ENCODE measurements at regions not wholly inside any gene's neighbourhood (a gene's known extent, or its start where the extent isn't known, plus 50 kb on each side); places are given as distances from the start of the nearest gene placed in this dataset.

DNA sequence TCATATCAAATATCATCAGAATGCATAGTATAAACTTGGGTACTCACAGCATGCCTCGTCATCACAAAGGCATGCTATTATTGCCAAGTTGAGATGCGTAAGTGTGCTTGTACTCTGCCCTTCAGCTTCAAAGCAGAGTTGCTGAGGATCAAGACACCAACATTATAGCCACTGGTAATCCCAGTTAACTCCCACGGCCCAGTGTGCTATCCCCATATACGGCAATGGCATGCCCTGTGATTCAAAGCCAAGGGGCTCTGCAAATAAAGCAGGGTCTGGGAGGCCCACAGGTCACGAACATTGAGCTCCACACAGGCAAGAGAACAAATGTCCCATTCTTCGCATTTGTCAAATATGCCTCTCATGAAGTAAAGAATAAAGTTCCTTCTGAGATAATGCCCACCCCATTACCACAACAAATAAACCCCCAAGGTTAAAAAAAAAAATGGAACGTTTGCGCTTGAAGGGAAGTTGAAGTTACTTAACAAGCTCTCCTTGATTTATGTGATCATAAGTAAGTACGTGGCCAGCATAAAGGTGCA is 298.1 kb upstream of the NECTIN3 start:
- in situ Hi-C loops (cut with MboI): no loop called here
- H3K9ac ChIP-seq (ENCODE audit: control insufficient read depth, insufficient read depth, low read length): no peak overlapping the region
- H3K79me2 ChIP-seq (ENCODE audit: control insufficient read depth, insufficient read depth, low read length): no peaks in the 10 kb centered on the region
- intact Hi-C loops (cut with micrococcal nuclease; ENCODE audit: unreplicated experiment): no loop called here
- no peak overlapping the region for H3K4me3 ChIP-seq
- no peaks in the 10 kb centered on the region for H3K9me3 ChIP-seq (replicated peaks; ENCODE audit: control insufficient read depth, insufficient read depth, low read length)
- SMC1A ChIA-PET (ENCODE audit: uncharacterized antibody, unreplicated experiment): interaction anchor here (1.0 to 1.8 kb wide), 2 partner anchors 28 to 31 kb away, joined by 3 to 4 read pairs; no protein-coding TSS in a partner anchor
- no peaks in the 10 kb centered on the region for H3K36me3 ChIP-seq (ENCODE audit: control insufficient read depth in 2 of 2, insufficient read depth in 2 of 2, low read length in 1 of 2)
- no TSS peak for BruUV-seq (replicated peaks)
- RAD21 ChIA-PET (ENCODE audit: unreplicated experiment): interaction anchor here (0.7 kb wide), 1 partner anchor 948 kb away, joined by 3 read pairs; no protein-coding TSS in a partner anchor
- no peak for ATAC-seq
- H3K27ac ChIP-seq (ENCODE audit: control insufficient read depth, insufficient read depth): no peak overlapping the region
- H4K20me1 ChIP-seq (ENCODE audit: control insufficient read depth, insufficient read depth): no peaks in the 10 kb centered on the region
- no peaks in the 10 kb centered on the region for H3K4me1 ChIP-seq (ENCODE audit: control insufficient read depth, insufficient read depth, low read length)
- DNase-seq (ENCODE audit: low read depth, low spot score): no peak
- H3K4me2 ChIP-seq (ENCODE audit: control insufficient read depth, insufficient read depth): no peak overlapping the region
- WGBS (ENCODE audit: insufficient coverage, insufficient replicate concordance, low lambda C conversion rate, missing lambda C conversion rate): 38% methylated on average over 9 of the region's 9 CpGs
- H3K27me3 ChIP-seq (replicated peaks in 1 of 2; ENCODE audit: control insufficient read depth in 2 of 2, insufficient read depth in 2 of 2, low read length in 1 of 2): no peaks in the 10 kb centered on the region
- CTCF ChIA-PET: no interaction called here
- POLR2A ChIA-PET: no interaction called here
- no peak for FAIRE-seq
- TF ChIP-seq CHD1 (IDR thresholded peaks at IDR 0.05; ENCODE audit: low read depth, low read length) (no peak), BCL11A (IDR thresholded peaks at IDR 0.05; ENCODE audit: low read depth, low read length) (no peak), EZH2 (IDR thresholded peaks at IDR 0.05; ENCODE audit: borderline replicate concordance, control insufficient read depth, low read depth, low read length) (no peak), TCF7 (IDR thresholded peaks at IDR 0.05; ENCODE audit: borderline replicate concordance) (no peak), BHLHE40 (IDR thresholded peaks at IDR 0.05; ENCODE audit: borderline replicate concordance in 1 of 2, low read depth in 2 of 2, low read length in 1 of 2) (no peak)
- no peak overlapping the region for H2AFZ ChIP-seq (ENCODE audit: control insufficient read depth, low read depth, low read length)

DNA sequence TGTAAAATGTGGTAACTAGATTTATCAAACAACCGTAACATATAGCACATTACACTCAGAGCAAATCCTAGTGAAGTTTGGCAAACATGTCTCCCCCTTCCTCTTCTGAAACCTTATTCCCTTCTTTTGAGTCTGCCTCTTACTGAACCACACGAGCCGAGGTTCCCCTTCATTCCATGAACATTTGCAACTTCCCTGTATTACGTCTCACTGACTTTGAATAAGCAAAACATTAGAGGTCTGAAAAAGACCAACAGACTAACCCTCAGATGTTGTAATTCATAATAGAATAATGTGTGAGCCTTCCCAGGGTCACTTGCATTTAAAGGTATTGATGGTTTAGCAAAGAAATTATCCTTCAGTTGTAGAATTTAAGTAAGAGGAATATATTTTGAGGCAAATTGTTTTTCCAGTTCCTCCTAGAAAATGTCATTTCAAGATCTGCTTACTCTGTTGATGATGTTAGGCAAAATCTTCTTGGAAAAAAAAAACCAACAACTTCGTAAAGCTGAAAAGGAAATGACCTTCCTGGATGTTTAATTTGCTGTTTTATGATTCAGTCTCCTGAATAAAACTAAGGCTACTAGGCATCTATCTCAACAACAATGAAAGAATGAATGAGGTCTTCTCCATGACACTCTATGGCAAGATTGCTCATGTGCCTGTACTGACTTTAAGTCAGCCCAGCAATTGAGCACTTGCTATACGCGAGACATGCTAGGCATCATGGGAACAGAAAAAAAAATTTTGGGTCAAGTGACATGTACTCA is 296.9 kb upstream of the NECTIN3 start:
- 47% methylated on average over 7 of the region's 7 CpGs for WGBS (ENCODE audit: insufficient coverage, insufficient replicate concordance, low lambda C conversion rate, missing lambda C conversion rate)
- ChIA-PET RAD21 (ENCODE audit: unreplicated experiment) (no interaction called here), SMC1A (ENCODE audit: uncharacterized antibody, unreplicated experiment) (interaction anchor here (1.0 kb wide), 1 partner anchor 26 kb away, joined by 3 read pairs; no protein-coding TSS in a partner anchor), POLR2A (interaction anchor here (0.6 kb wide), 1 partner anchor 18 kb away, joined by 3 read pairs; no protein-coding TSS in a partner anchor), CTCF (no interaction called here)
- Histone ChIP-seq H3K4me3 (no peak overlapping the region), H4K20me1 (ENCODE audit: control insufficient read depth, insufficient read depth) (no peaks in the 10 kb centered on the region), H3K79me2 (ENCODE audit: control insufficient read depth, insufficient read depth, low read length) (no peaks in the 10 kb centered on the region), H3K4me1 (ENCODE audit: control insufficient read depth, insufficient read depth, low read length) (no peaks in the 10 kb centered on the region), H3K9me3 (replicated peaks; ENCODE audit: control insufficient read depth, insufficient read depth, low read length) (no peaks in the 10 kb centered on the region), H3K27ac (ENCODE audit: control insufficient read depth, insufficient read depth) (no peak overlapping the region), H3K36me3 (ENCODE audit: control insufficient read depth in 2 of 2, insufficient read depth in 2 of 2, low read length in 1 of 2) (no peaks in the 10 kb centered on the region), H3K4me2 (ENCODE audit: control insufficient read depth, insufficient read depth) (no peak overlapping the region), H3K9ac (ENCODE audit: control insufficient read depth, insufficient read depth, low read length) (no peak overlapping the region), H2AFZ (ENCODE audit: control insufficient read depth, low read depth, low read length) (no peak overlapping the region), H3K27me3 (replicated peaks in 1 of 2; ENCODE audit: control insufficient read depth in 2 of 2, insufficient read depth in 2 of 2, low read length in 1 of 2) (no peaks in the 10 kb centered on the region)
- in situ Hi-C loops (cut with MboI) (no loop called here), intact Hi-C loops (cut with micrococcal nuclease; ENCODE audit: unreplicated experiment) (no loop called here)
- DNase-seq (ENCODE audit: low read depth, low spot score): no peak
- BruUV-seq (replicated peaks): no TSS peak
- TF ChIP-seq MAX (IDR thresholded peaks at IDR 0.05; ENCODE audit: low read depth, low read length): no peak
- TF ChIP-seq ZZZ3 (IDR thresholded peaks at IDR 0.05; ENCODE audit: control insufficient read depth, insufficient read length, low read depth): no peak
- no peak for TF ChIP-seq CBFB (IDR thresholded peaks at IDR 0.05; ENCODE audit: low read depth)
- no peak for TF ChIP-seq SREBF2 (IDR thresholded peaks at IDR 0.05; ENCODE audit: low read length)
- TF ChIP-seq ASH2L (IDR thresholded peaks at IDR 0.05; ENCODE audit: borderline replicate concordance, low read depth): no peak
- TF ChIP-seq NR2F1 (conservative IDR thresholded peaks at IDR 0.05): no peak
- TF ChIP-seq MEF2B (IDR thresholded peaks at IDR 0.05; ENCODE audit: partially characterized antibody, poor library complexity, severe bottlenecking): no peak
- no peak for TF ChIP-seq FOXM1 (IDR thresholded peaks at IDR 0.05; ENCODE audit: low read depth, low read length)
- TF ChIP-seq JUNB (IDR thresholded peaks at IDR 0.05): no peak
- TF ChIP-seq TCF12 (IDR thresholded peaks at IDR 0.05; ENCODE audit: low read depth, low read length): no peak
- no peak for TF ChIP-seq TBL1XR1 (IDR thresholded peaks at IDR 0.05; ENCODE audit: low read depth, low read length)
- TF ChIP-seq SMARCA5 (IDR thresholded peaks at IDR 0.05): no peak
- no peak for TF ChIP-seq POLR2AphosphoS2 (IDR thresholded peaks at IDR 0.05; ENCODE audit: low read depth, low read length)
- no peak for TF ChIP-seq RAD21 (IDR thresholded peaks at IDR 0.05; ENCODE audit: insufficient read depth, low read depth, low read length)
- TF ChIP-seq FOS (IDR thresholded peaks at IDR 0.05; ENCODE audit: borderline replicate concordance, extremely low read depth, insufficient read length): no peak
- ATAC-seq: no peak
- FAIRE-seq: no peak

Data from GM12878 (cell line).